ENCODE measurements at regions not wholly inside any gene's neighbourhood (a gene's known extent, or its start where the extent isn't known, plus 50 kb on each side); places are given as distances from the start of the nearest gene placed in this dataset.
A peak's percentile ranks its signal among the peaks of the same experiment; 100 is the strongest.
"Not testable (repeated sequence)": the region's sequence is repeated elsewhere in the genome, so short reads cannot be mapped to it uniquely, and the experiment has no call there.

GRCh38 chr3:196141052-196141865, 59.4 kb upstream of the TFRC start:
- H3K4me3 ChIP-seq (replicated peaks in 1 of 2; ENCODE audit: low read depth in 2 of 2, low read length in 2 of 2): no peak overlapping the region
- DNase-seq (ENCODE audit: low read depth in 2 of 2): no peak
- no peak for TF ChIP-seq CTCF (IDR thresholded peaks at IDR 0.05; ENCODE audit: low read depth, low read length)

GRCh38 chr3:196140224-196140623, 58.3 kb upstream of the TFRC start:
- H3K4me3 ChIP-seq (replicated peaks in 1 of 2; ENCODE audit: low read depth in 2 of 2, low read length in 2 of 2): no peak overlapping the region
- no peak for TF ChIP-seq CTCF (IDR thresholded peaks at IDR 0.05; ENCODE audit: low read depth, low read length)
- DNase-seq (ENCODE audit: low read depth in 2 of 2): no peak

DNA sequence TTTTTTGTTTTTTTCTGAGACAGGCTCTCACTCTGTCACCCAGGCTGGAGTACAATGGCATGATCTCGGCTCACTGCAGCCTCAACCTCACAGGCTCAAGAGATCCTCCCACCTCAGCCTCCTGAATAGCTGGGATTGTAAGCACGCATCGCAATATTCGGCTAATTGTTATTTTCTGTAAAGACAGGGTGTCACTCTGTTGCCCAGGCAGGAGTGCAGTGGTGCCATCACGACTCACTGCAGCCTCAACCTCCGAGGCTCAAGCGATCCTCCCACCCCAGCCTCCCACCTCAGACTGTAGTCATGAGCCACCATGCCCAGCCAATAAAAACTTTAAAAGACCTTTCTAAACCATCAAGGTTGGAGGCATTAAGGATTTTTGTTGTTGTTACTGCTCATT, 57.4 kb upstream of the TFRC start:
- TF ChIP-seq CTCF (IDR thresholded peaks at IDR 0.05; ENCODE audit: low read depth, low read length): no peak
- H3K4me3 ChIP-seq (replicated peaks in 1 of 2; ENCODE audit: low read depth in 2 of 2, low read length in 2 of 2): no peak overlapping the region
- no peak for DNase-seq (ENCODE audit: low read depth in 2 of 2)

DNA sequence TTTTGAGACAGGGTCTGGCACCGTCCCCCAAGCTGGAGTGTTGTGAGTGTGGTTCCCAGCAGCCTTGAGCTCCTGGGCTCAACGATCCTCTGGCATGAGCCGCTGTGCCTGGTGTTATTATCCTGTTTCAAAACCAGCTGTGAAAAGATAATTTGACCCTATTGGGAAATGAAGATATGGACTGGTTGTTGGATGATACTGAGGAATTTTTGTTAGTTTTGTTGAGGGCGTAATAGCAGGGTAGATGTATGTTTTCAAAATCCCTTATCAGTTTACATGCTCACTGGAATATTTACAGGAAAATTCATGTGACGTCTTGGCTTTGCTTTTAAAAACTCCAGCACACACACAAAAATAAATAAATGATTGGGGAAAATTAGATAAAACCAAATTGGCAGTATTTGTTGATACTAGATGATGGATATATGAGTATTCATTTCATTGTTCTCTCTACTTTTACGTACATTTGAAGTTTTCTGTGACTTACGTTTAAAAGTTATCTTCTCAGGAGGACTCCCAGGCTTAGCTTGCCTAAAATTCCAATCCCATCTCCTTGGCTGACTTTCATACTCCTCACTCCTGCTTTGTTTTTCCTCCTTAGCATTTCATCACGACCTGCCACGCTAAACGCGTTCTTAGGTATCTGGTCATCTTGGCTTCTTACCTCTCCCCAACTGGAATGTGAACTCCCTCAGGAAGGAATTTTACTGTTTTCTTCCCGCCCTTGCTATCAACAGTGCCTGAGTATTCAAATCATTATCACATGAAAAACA, 56.8 kb upstream of the TFRC start:
- DNase-seq (ENCODE audit: low read depth in 2 of 2): peak; percentile 53 to 65
- TF ChIP-seq CTCF (IDR thresholded peaks at IDR 0.05; ENCODE audit: low read depth, low read length): no peak
- no peak overlapping the region for H3K4me3 ChIP-seq (replicated peaks in 1 of 2; ENCODE audit: low read depth in 2 of 2, low read length in 2 of 2)

- not testable (repeated sequence) for DNase-seq (ENCODE audit: low read depth in 2 of 2); H3K4me3 ChIP-seq (replicated peaks in 1 of 2; ENCODE audit: low read depth in 2 of 2, low read length in 2 of 2)
These were observed 54.7 kb upstream of the TFRC start for GRCh38 chr3:196136640-196136989.

DNA sequence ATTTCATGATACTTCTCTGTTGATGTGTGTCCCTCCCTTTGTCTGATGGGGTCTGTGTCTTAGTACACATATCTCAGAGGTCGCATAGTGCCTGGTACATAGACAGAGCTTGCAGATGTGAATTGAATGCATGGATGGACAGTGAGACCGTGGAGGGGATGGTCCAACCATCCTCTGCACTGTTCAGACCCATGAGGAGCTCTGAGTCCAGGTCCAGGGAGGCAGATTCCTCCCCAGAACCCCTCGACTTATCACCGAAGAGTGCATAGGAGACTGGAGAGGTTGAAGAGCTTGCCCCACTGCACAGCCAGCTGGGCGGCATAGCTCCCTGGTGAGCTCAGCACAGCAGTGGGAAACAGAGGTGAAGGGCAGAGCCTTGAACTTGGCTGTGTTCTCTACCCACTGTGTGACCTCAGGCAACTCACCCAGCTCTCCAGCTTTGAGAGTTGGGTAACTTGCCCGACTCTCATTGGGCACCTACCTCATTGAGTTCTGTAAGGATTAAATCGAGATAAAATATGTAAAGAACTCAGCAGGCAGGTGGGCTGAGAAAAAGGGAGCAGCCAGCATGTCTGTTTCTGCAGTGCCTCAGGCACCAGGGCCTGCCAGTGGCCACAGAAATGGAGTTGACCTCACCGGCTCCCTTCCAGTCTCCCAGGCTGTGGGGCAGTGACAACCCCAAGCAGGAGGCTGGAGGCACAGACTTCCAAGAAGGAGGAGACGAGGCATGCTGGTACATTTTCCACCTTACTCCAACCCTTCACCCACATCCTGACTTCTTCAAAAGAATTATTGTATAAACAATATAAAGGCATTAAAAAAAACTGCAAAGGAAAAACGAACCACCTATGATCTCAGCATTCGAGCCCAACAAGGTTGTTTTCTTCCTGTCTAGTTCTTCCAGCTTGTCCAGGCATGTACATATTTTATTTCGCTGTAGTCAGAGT, 54.1 kb upstream of the TFRC start:
- DNase-seq (ENCODE audit: low read depth in 2 of 2): no peak
- TF ChIP-seq CTCF (IDR thresholded peaks at IDR 0.05; ENCODE audit: low read depth, low read length): no peak
- no peak overlapping the region for H3K4me3 ChIP-seq (replicated peaks in 1 of 2; ENCODE audit: low read depth in 2 of 2, low read length in 2 of 2)

Data from cardiac fibroblast (primary cell).